ENCODE measurements at regions not wholly inside any gene's neighbourhood (a gene's known extent, or its start where the extent isn't known, plus 50 kb on each side); places are given as distances from the start of the nearest gene placed in this dataset.

GRCh38 chr11:71080239-71081097, 171.9 kb downstream of the SHANK2 start:
- no peak for TF ChIP-seq POLR2A (IDR thresholded peaks at IDR 0.05)
- TF ChIP-seq CTCF (IDR thresholded peaks at IDR 0.05) = peak in 3 of 4 experiments; percentile 53 to 61 (median 61)
- TF ChIP-seq POLR2AphosphoS5 (IDR thresholded peaks at IDR 0.05) = no peak
